Endothelial cell (in vitro differentiated cells): ENCODE measurements at regions not wholly inside any gene's neighbourhood (a gene's known extent, or its start where the extent isn't known, plus 50 kb on each side); places are given as distances from the start of the nearest gene placed in this dataset.

ENCODE experiments used
- DNase-seq: peaks from one replicate; pipeline ENCODE4 v3.0.0; 2021; ENCODE audit warnings: low spot score
- H3K27ac Mint-ChIP-seq: one replicate; pipeline ENCODE4 v1.8.0; 2021; ENCODE audit warnings: mixed read lengths, inconsistent platforms; ENCODE audit not compliant: unreplicated experiment
- H3K27me3 Mint-ChIP-seq: one replicate; pipeline ENCODE4 v1.8.0; 2021; ENCODE audit warnings: mild to moderate bottlenecking, moderate library complexity, mixed read lengths, inconsistent platforms; ENCODE audit not compliant: unreplicated experiment
- H3K36me3 Mint-ChIP-seq: one replicate; pipeline ENCODE4 v1.8.0; 2021; ENCODE audit warnings: mild to moderate bottlenecking, low read depth, mixed read lengths, inconsistent platforms; ENCODE audit not compliant: unreplicated experiment
- H3K4me1 Mint-ChIP-seq: one replicate; pipeline ENCODE4 v1.8.0; 2021; ENCODE audit warnings: mild to moderate bottlenecking, mixed read lengths, inconsistent platforms; ENCODE audit not compliant: unreplicated experiment
- H3K4me3 Mint-ChIP-seq: one replicate; pipeline ENCODE4 v1.8.0; 2021; ENCODE audit warnings: mild to moderate bottlenecking, mixed read lengths, inconsistent platforms; ENCODE audit not compliant: unreplicated experiment
- H3K9me3 Mint-ChIP-seq: one replicate; pipeline ENCODE4 v1.8.0; 2021; ENCODE audit warnings: mixed read lengths, inconsistent platforms; ENCODE audit not compliant: unreplicated experiment
- CTCF ChIP-seq: fragments of 200-600 bp; sonication (generic); IDR thresholded peaks from one replicate; pipeline ENCODE4 v1.5.0; 2021; ENCODE audit warnings: antibody characterized with exemption; ENCODE audit not compliant: unreplicated experiment

- H3K4me3 Mint-ChIP-seq: no peak overlapping the region
- peaks cover 25% of the 10 kb centered on the region for H3K4me1 Mint-ChIP-seq
- no peaks in the 10 kb centered on the region for H3K36me3 Mint-ChIP-seq
- TF ChIP-seq CTCF: no peak
- no peaks in the 10 kb centered on the region for H3K9me3 Mint-ChIP-seq
- no peak for DNase-seq
- H3K27me3 Mint-ChIP-seq: peaks cover 6% of the 10 kb centered on the region
- H3K27ac Mint-ChIP-seq: peak overlapping the region; percentile 67
Observed at GRCh38 chr14:76922584-76922983, 96.4 kb downstream of the LRRC74A start.

GRCh38 chr14:76922092-76922491 lies 95.9 kb downstream of the LRRC74A start:
- TF ChIP-seq CTCF: no peak
- Mint-ChIP-seq H3K36me3 (no peaks in the 10 kb centered on the region), H3K4me3 (no peak overlapping the region), H3K27me3 (peaks cover 6% of the 10 kb centered on the region), H3K4me1 (peaks cover 25% of the 10 kb centered on the region), H3K27ac (no peak overlapping the region), H3K9me3 (no peaks in the 10 kb centered on the region)
- DNase-seq: no peak

- Mint-ChIP-seq H3K27me3 (peaks cover 4% of the 10 kb centered on the region), H3K36me3 (no peaks in the 10 kb centered on the region), H3K4me3 (no peak overlapping the region), H3K4me1 (peaks cover 25% of the 10 kb centered on the region), H3K9me3 (no peaks in the 10 kb centered on the region), H3K27ac (no peak overlapping the region)
- no peak for DNase-seq
- TF ChIP-seq CTCF: no peak
Observed at GRCh38 chr14:76921088-76921399, 94.8 kb downstream of the LRRC74A start.

- TF ChIP-seq CTCF: no peak
- DNase-seq: no peak
- Mint-ChIP-seq H3K4me1 (peaks cover 25% of the 10 kb centered on the region), H3K9me3 (no peaks in the 10 kb centered on the region), H3K4me3 (no peak overlapping the region), H3K27ac (no peak overlapping the region), H3K27me3 (peaks cover 4% of the 10 kb centered on the region), H3K36me3 (no peaks in the 10 kb centered on the region)
Observed at GRCh38 chr14:76920331-76921087, 94.3 kb downstream of the LRRC74A start.

- no peak for DNase-seq
- Mint-ChIP-seq H3K4me3 (no peak overlapping the region), H3K36me3 (no peaks in the 10 kb centered on the region), H3K4me1 (peaks cover 21% of the 10 kb centered on the region), H3K9me3 (no peaks in the 10 kb centered on the region), H3K27me3 (peaks cover 2% of the 10 kb centered on the region), H3K27ac (no peak overlapping the region)
- no peak for TF ChIP-seq CTCF
Observed at GRCh38 chr14:76919431-76920330, 93.5 kb downstream of the LRRC74A start.
